Tibial nerve (tissue), 4 donors: ENCODE measurements at regions not wholly inside any gene's neighbourhood (a gene's known extent, or its start where the extent isn't known, plus 50 kb on each side); places are given as distances from the start of the nearest gene placed in this dataset.

Experiments used
- DNase-seq, 2 donors: peaks; one replicate each; pipeline ENCODE4 v3.0.0-alpha.2; 2019; ENCODE audit warnings: low spot score in 2 of 2
- H3K27ac ChIP-seq, 4 donors: fragments of 200-600 bp; sonication (generic) in 3 of 4; one replicate each; pipeline ENCODE4 v1.5.1; 2017 to 2019; ENCODE audit warnings: mild to moderate bottlenecking in 1 of 4
- H3K27me3 ChIP-seq, 2 donors: fragments of 200-600 bp; sonication (generic) in 1 of 2; one replicate each; pipeline versions ENCODE4 v1.5.1 to v1.6.0; 2017 to 2019
- H3K36me3 ChIP-seq, 3 donors: fragments of 200-600 bp; sonication (generic); one replicate each; pipeline ENCODE4 v1.5.1; 2018 to 2019
- H3K4me1 ChIP-seq, 4 donors: fragments of 200-600 bp; sonication (generic) in 3 of 4; one replicate each; pipeline ENCODE4 v1.5.1; 2017 to 2019
- H3K4me3 ChIP-seq, 4 donors: fragments of 200-600 bp; sonication (generic) in 3 of 4; one replicate each; pipeline ENCODE4 v1.5.1; 2017 to 2019; ENCODE audit warnings: mild to moderate bottlenecking in 1 of 4, moderate library complexity in 1 of 4
- H3K9me3 ChIP-seq, 4 donors: fragments of 200-600 bp; sonication (generic) in 3 of 4; one replicate each; pipeline ENCODE4 v1.5.1; 2017 to 2019
- EP300 ChIP-seq, 2 donors: sonication (generic); formaldehyde crosslinking; IDR thresholded peaks; one replicate each; pipeline ENCODE4 v1.6.1; 2017; ENCODE audit warnings: antibody characterized with exemption in 2 of 2, mild to moderate bottlenecking in 1 of 2
- POLR2A ChIP-seq, 2 donors: fragments of 450-650 bp; IDR thresholded peaks; one replicate each; pipeline ENCODE4 v1.6.1; 2017; ENCODE audit warnings: antibody characterized with exemption in 2 of 2, mild to moderate bottlenecking in 2 of 2, moderate library complexity in 2 of 2
- WGBS, 2 donors: methylation state at CpG; one replicate each; pipeline ENCODE4 v1.1.5; 2018; 5-methylcytosine and 5-hydroxymethylcytosine counted together
- TF ChIP-seq, protein P1 (sequence below), 5 experiments: fragments of 200-600 bp in 3 of 5; fragments of 450-650 bp in 2 of 5; sonication (generic) in 3 of 5; IDR thresholded peaks; one replicate each; pipeline ENCODE4 v1.5.1; 2016 to 2019; ENCODE audit warnings: antibody characterized with exemption in 5 of 5, mild to moderate bottlenecking in 3 of 5, moderate library complexity in 2 of 5

DNA sequence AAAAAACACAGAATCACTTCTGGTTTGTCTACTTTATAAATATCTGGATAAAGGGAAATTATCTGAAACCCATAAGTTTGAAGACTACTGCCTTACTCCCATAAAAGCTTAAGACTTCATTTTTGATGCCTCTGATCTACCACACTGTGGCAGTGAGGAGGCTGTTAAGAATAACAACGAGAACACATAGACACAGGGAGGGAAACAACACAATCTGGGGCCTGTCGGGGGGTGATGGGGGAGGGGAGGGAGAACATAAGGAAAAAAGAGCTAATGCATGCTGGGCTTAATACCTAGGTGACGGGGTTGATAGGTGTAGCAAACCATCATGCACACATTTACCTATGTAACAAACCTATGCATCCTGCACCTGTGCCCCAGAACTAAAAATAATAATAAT lies 573.7 kb downstream of the GBA3 start:
- H3K4me3 ChIP-seq: no peak overlapping the region
- 54 to 59% methylated on average over 3 of the region's 3 CpGs for WGBS, 2 donors
- H3K4me1 ChIP-seq: no peaks in the 10 kb centered on the region
- no peaks in the 10 kb centered on the region for H3K27me3 ChIP-seq
- no peak for DNase-seq
- H3K27ac ChIP-seq: no peak overlapping the region
- H3K9me3 ChIP-seq: no peaks in the 10 kb centered on the region
- TF ChIP-seq, protein P1, sequence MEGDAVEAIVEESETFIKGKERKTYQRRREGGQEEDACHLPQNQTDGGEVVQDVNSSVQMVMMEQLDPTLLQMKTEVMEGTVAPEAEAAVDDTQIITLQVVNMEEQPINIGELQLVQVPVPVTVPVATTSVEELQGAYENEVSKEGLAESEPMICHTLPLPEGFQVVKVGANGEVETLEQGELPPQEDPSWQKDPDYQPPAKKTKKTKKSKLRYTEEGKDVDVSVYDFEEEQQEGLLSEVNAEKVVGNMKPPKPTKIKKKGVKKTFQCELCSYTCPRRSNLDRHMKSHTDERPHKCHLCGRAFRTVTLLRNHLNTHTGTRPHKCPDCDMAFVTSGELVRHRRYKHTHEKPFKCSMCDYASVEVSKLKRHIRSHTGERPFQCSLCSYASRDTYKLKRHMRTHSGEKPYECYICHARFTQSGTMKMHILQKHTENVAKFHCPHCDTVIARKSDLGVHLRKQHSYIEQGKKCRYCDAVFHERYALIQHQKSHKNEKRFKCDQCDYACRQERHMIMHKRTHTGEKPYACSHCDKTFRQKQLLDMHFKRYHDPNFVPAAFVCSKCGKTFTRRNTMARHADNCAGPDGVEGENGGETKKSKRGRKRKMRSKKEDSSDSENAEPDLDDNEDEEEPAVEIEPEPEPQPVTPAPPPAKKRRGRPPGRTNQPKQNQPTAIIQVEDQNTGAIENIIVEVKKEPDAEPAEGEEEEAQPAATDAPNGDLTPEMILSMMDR (IDR thresholded peaks at IDR 0.05): no peak
- TF ChIP-seq EP300 (IDR thresholded peaks at IDR 0.05): no peak
- no peak for TF ChIP-seq POLR2A (IDR thresholded peaks at IDR 0.05)
- no peaks in the 10 kb centered on the region for H3K36me3 ChIP-seq

DNA sequence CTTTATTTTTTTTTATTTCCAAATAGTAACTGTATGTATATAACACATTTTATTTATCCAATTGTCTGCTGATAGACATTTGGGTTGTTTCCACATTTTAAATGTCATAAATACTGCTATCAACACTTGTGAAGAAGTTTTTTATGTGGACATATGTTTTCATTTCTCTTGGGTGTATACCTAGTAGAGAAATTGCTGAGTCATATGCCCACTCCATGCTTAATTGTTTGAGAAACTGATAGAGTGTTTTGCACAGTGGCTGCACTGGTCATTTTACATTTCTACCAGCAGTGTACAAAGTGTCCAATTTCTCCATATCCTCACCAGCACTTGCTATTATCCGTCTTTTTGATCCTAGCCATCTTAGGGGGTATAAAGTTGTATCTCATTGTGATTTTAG lies 567.8 kb downstream of the GBA3 start:
- Histone ChIP-seq H3K4me3 (no peak overlapping the region), H3K9me3 (no peaks in the 10 kb centered on the region), H3K4me1 (no peaks in the 10 kb centered on the region), H3K27ac (no peak overlapping the region), H3K36me3 (no peaks in the 10 kb centered on the region), H3K27me3 (no peaks in the 10 kb centered on the region)
- DNase-seq: no peak
- TF ChIP-seq POLR2A (IDR thresholded peaks at IDR 0.05) (no peak), EP300 (IDR thresholded peaks at IDR 0.05) (no peak)
- TF ChIP-seq, protein P1 (IDR thresholded peaks at IDR 0.05): no peak
- 94 to 95% methylated on average over 1 of the region's 1 CpG for WGBS, 2 donors

DNA sequence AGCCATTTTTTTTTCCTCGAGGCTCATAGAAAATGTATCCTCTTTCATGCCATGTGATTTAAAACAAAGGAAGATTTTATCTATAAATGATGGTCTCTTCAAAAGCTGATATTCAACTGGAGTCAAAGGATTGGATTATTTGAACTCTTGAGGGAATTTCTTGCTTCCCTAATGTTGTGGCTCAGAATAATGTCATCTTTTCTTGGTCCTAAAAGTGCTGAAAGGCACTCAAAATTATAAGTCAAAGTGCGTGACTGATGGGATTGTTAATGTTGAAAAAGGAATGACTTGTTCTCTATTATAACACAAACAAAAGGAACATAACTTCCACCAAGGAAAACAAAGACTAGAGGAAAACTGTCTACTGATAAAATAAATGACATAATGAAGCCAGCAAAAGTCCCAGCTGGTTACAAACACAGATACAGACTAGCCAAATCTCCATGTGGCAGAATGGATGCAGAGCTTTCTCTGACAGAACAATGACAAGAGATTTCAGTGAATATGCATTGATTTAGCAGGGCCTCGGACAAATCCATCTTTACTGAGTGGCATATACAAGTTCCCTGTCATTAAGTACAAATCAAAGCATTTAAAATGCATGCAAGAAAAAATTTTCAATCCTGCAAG lies 552.6 kb downstream of the GBA3 start:
- TF ChIP-seq EP300 (IDR thresholded peaks at IDR 0.05) (no peak), POLR2A (IDR thresholded peaks at IDR 0.05) (no peak)
- TF ChIP-seq, protein P1 (IDR thresholded peaks at IDR 0.05): no peak
- no peaks in the 10 kb centered on the region for H3K27me3 ChIP-seq
- DNase-seq: no peak
- WGBS, 2 donors: 33 to 44% methylated on average over 3 of the region's 3 CpGs
- H3K27ac ChIP-seq: no peak overlapping the region
- H3K4me1 ChIP-seq: no peaks in the 10 kb centered on the region
- H3K9me3 ChIP-seq: no peaks in the 10 kb centered on the region
- H3K4me3 ChIP-seq: no peak overlapping the region
- no peaks in the 10 kb centered on the region for H3K36me3 ChIP-seq

DNA sequence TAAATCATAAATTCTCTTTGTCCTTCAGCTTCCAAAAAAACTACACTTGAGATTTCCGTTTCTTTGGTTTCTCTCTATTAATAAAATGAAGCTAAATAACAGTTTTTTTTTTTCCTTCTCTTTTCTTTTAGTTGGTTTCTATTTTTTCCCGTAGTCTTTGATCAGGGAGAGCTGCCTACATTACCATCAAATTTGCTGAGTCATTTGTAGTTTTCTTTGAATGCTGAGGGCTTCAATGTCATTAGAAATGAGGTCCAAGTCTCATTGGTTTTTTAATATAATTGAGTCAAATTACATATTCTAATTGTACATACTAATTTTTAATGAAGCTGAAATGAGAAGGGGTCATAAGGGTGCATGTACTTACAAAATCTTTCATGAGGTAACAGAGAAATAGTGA lies 550.2 kb downstream of the GBA3 start:
- no peak for DNase-seq
- no peak overlapping the region for H3K27ac ChIP-seq
- H3K9me3 ChIP-seq: no peaks in the 10 kb centered on the region
- H3K4me3 ChIP-seq: no peak overlapping the region
- 47 to 59% methylated on average over 2 of the region's 2 CpGs for WGBS, 2 donors
- no peaks in the 10 kb centered on the region for H3K4me1 ChIP-seq
- H3K36me3 ChIP-seq: no peaks in the 10 kb centered on the region
- no peaks in the 10 kb centered on the region for H3K27me3 ChIP-seq
- no peak for TF ChIP-seq POLR2A (IDR thresholded peaks at IDR 0.05)

DNA sequence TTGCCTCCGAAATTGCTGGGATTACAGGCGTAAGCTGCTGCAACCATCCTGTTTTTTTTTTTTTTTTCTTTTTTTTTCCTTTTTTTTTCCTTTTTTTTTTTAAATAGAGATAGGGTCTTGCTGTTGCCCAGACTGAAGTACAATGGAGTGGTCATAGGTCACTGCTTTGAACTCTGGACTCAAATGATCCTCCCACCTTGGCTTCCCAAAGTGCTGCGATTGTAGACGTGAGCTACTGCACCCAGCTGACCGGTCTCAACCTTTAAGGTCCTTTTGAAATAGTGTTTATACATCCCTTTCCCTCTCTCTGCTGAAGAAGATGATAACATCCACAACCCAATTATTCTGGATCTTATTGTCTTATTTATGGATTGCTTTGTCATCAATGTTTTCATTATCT lies 548.7 kb downstream of the GBA3 start:
- 78 to 94% methylated on average over 5 of the region's 5 CpGs for WGBS, 2 donors
- Histone ChIP-seq H3K27me3 (no peaks in the 10 kb centered on the region), H3K4me3 (no peak overlapping the region), H3K36me3 (no peaks in the 10 kb centered on the region), H3K4me1 (no peaks in the 10 kb centered on the region), H3K9me3 (no peaks in the 10 kb centered on the region), H3K27ac (no peak overlapping the region)
- DNase-seq: no peak
- TF ChIP-seq POLR2A (IDR thresholded peaks at IDR 0.05) (no peak), EP300 (IDR thresholded peaks at IDR 0.05) (no peak)
- TF ChIP-seq, protein P1 (IDR thresholded peaks at IDR 0.05): no peak

DNA sequence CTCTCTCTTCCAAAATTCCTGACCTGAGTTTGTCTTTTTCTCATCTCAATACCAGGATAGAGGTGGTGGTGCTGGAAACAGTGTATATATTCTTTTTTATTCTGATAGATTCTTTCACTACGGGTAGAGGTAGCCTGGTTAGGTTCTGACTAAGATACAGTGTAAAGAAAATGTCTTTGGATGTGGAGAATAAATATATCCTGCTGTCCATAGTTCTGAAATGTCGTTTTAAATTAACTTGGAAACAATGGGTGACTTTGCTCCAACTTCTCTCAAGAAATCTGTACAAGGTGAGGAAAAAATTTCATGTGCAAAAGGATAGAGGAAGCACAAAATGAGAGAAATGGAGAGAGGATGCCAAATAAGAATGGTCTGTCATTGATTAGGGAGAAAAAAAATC lies 546.1 kb downstream of the GBA3 start:
- Histone ChIP-seq H3K4me3 (no peak overlapping the region), H3K27ac (no peak overlapping the region), H3K9me3 (no peaks in the 10 kb centered on the region), H3K4me1 (no peaks in the 10 kb centered on the region), H3K27me3 (no peaks in the 10 kb centered on the region), H3K36me3 (no peaks in the 10 kb centered on the region)
- 64 to 73% methylated on average over 2 of the region's 2 CpGs for WGBS, 2 donors
- TF ChIP-seq, protein P1 (IDR thresholded peaks at IDR 0.05): no peak
- TF ChIP-seq EP300 (IDR thresholded peaks at IDR 0.05) (no peak), POLR2A (IDR thresholded peaks at IDR 0.05) (no peak)
- DNase-seq: no peak
